K562 (cell line): ENCODE measurements at regions not wholly inside any gene's neighbourhood (a gene's known extent, or its start where the extent isn't known, plus 50 kb on each side); places are given as distances from the start of the nearest gene placed in this dataset.

Experiments used
- CTCF ChIP-seq, 3 experiments: IDR thresholded peaks in 2 of 3; conservative IDR thresholded peaks in 1 of 3; 2 replicates each; pipeline ENCODE4 v1.5.1; 2011 to 2012; ENCODE audit warnings: low read length in 3 of 3, mild to moderate bottlenecking in 3 of 3, control low read depth in 2 of 3, improper control_type of control experiment in 1 of 3, inconsistent platforms in 1 of 3, low read depth in 1 of 3, mixed read lengths in 1 of 3, moderate library complexity in 1 of 3; ENCODE audit not compliant: insufficient read depth in 2 of 3
- EGR1 ChIP-seq: fragments of 450-650 bp; conservative IDR thresholded peaks from 2 replicates; pipeline ENCODE4 v1.6.1; 2017; ENCODE audit warnings: mild to moderate bottlenecking
- HCFC1 ChIP-seq: IDR thresholded peaks from 2 replicates; pipeline ENCODE4 v1.6.1; 2012; ENCODE audit warnings: low read depth, low read length, improper control_type of control experiment
- NRF1 ChIP-seq, 2 experiments: fragments of 450-650 bp; IDR thresholded peaks in 1 of 2; conservative IDR thresholded peaks in 1 of 2; 2 replicates each; pipeline ENCODE4 v1.6.1; 2014; ENCODE audit warnings: mild to moderate bottlenecking in 2 of 2
- RBBP5 ChIP-seq: fragments of 200-600 bp; sonication (generic); IDR thresholded peaks from 2 replicates; pipeline ENCODE4 v1.6.1; 2012; ENCODE audit warnings: borderline replicate concordance, mild to moderate bottlenecking, low read length, control low read depth, inconsistent platforms; ENCODE audit not compliant: insufficient read depth, poor library complexity, severe bottlenecking
- SMAD4 ChIP-seq: fragments of 250-450 bp; sonication (Bioruptor Pico); conservative IDR thresholded peaks from 2 replicates; pipeline ENCODE4 v1.8.0; 2021; ENCODE audit warnings: inconsistent platforms, mild to moderate bottlenecking, moderate library complexity
- SMC3 ChIP-seq: conservative IDR thresholded peaks from 2 replicates; pipeline ENCODE4 v1.6.1; 2011; ENCODE audit warnings: low read depth, low read length, improper control_type of control experiment; ENCODE audit not compliant: insufficient read depth
- SPI1 ChIP-seq: IDR thresholded peaks from 2 replicates; pipeline ENCODE4 v1.6.1; 2011; ENCODE audit warnings: low read depth, low read length, control low read depth, borderline replicate concordance
- USF1 ChIP-seq: sonication (generic); formaldehyde crosslinking; IDR thresholded peaks from 2 replicates; pipeline ENCODE4 v1.9.0; 2022; ENCODE audit warnings: mild to moderate bottlenecking, missing genetic modification reagents
- TF ChIP-seq, protein P1 (sequence below): sonication (generic); formaldehyde crosslinking; IDR thresholded peaks from 2 replicates; pipeline ENCODE4 v1.8.0; 2022; ENCODE audit warnings: missing genetic modification reagents, mild to moderate bottlenecking, moderate library complexity, borderline replicate concordance

DNA sequence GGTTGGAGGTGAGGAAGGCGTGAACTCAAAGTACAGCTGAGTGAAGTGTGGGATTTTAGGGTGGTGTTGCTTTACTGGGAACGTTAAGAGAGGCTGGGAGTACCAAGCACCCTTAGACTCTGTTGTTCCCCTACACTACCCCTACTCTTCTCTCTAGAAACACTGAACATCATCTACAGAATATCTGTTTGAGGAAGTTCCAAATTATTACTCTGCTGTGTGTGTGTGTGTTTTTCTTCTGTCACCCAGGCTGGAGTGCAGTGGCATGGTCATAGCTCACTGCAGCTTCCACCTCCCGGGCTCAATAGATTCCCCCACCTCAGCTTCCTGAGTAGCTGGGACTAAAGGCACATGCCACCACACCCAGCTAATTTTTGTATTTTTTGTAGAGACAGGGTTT is 76.7 kb upstream of the AP1S2 start:
- TF ChIP-seq USF1 (CRISPR knock-in tag) = no peak
- TF ChIP-seq HCFC1 = no peak
- TF ChIP-seq NRF1 (conservative IDR thresholded peaks at IDR 0.05 in 1 of 2, IDR thresholded peaks at IDR 0.05 in 1 of 2) = no peak
- TF ChIP-seq EGR1 = no peak
- no peak for TF ChIP-seq SMAD4
- TF ChIP-seq CTCF (IDR thresholded peaks at IDR 0.05 in 2 of 3, conservative IDR thresholded peaks at IDR 0.05 in 1 of 3; ENCODE audit: insufficient read depth in 2 of 3, low read depth in 1 of 3, low read length in 3 of 3) = no peak
- TF ChIP-seq SMC3 = no peak
- TF ChIP-seq, protein P1, sequence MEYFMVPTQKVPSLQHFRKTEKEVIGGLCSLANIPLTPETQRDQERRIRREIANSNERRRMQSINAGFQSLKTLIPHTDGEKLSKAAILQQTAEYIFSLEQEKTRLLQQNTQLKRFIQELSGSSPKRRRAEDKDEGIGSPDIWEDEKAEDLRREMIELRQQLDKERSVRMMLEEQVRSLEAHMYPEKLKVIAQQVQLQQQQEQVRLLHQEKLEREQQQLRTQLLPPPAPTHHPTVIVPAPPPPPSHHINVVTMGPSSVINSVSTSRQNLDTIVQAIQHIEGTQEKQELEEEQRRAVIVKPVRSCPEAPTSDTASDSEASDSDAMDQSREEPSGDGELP = no peak
- no peak for TF ChIP-seq SPI1
- no peak for TF ChIP-seq RBBP5
